ENCODE measurements at regions not wholly inside any gene's neighbourhood (a gene's known extent, or its start where the extent isn't known, plus 50 kb on each side); places are given as distances from the start of the nearest gene placed in this dataset.

DNA sequence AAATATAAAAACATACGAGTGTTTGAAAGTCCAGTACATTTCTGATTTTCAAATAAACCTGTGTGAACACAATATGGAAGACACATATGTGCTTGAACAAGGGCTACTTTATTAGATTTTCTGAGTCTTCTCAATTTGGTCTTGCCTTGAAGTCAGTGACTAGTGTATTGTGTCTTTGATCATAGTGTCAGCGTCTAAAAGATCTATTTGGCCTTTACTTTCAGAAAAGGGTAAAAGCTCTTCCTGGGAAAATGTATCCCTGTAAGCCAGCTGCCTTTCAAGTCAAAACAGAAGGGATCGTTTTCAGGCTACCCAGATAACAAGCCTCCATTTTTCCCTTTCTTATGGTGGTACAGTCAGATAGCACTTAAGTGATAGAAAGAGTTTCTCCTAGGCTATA, 471.9 kb downstream of the CMPK2 start (continued):
- TF ChIP-seq EZH2 (IDR thresholded peaks at IDR 0.05; ENCODE audit: low read depth, low read length, severe bottlenecking) (no peak), YY1 (IDR thresholded peaks at IDR 0.05; ENCODE audit: low read depth, low read length) (no peak), SAP30 (IDR thresholded peaks at IDR 0.05; ENCODE audit: insufficient read depth, insufficient replicate concordance, low read length) (no peak), TBP (IDR thresholded peaks at IDR 0.05; ENCODE audit: low read depth, low read length) (no peak)

Data from H1 (cell line).